ENCODE measurements at regions not wholly inside any gene's neighbourhood (a gene's known extent, or its start where the extent isn't known, plus 50 kb on each side); places are given as distances from the start of the nearest gene placed in this dataset.

GRCh38 chr4:126047114-126047513 lies 732.4 kb downstream of the FAT4 start:
- H3K4me1 ChIP-seq (ENCODE audit: control insufficient read depth in 1 of 2, insufficient read depth in 2 of 2, low read length in 2 of 2): peaks cover 0 to 2% of the 10 kb centered on the region in 2 donors
- intact Hi-C loops (cut with DNase I): no loop called here
- no peak overlapping the region for H3K4me3 ChIP-seq (ENCODE audit: low read length in 2 of 2)
- no peak for DNase-seq
- no peaks in the 10 kb centered on the region for H3K36me3 ChIP-seq (ENCODE audit: control insufficient read depth in 1 of 2, insufficient read depth in 2 of 2, low read length in 1 of 2)
- ATAC-seq (ENCODE audit: low FRiP score): no peak
- H3K27me3 ChIP-seq (ENCODE audit: control insufficient read depth in 1 of 2, insufficient read depth in 2 of 2, low read length in 1 of 2): no peaks in the 10 kb centered on the region
- no peak overlapping the region for H3K27ac ChIP-seq (ENCODE audit: low read depth in 1 of 2, low read length in 2 of 2)
- WGBS, 2 donors: 90 to 93% methylated on average over 1 of the region's 1 CpG
- H3K9me3 ChIP-seq (ENCODE audit: control insufficient read depth, low read length): peaks cover 1% of the 10 kb centered on the region

- Histone ChIP-seq H3K27me3 (ENCODE audit: control insufficient read depth in 1 of 2, insufficient read depth in 2 of 2, low read length in 1 of 2) (no peaks in the 10 kb centered on the region), H3K27ac (ENCODE audit: low read depth in 1 of 2, low read length in 2 of 2) (no peak overlapping the region), H3K36me3 (ENCODE audit: control insufficient read depth in 1 of 2, insufficient read depth in 2 of 2, low read length in 1 of 2) (no peaks in the 10 kb centered on the region), H3K9me3 (ENCODE audit: control insufficient read depth, low read length) (no peaks in the 10 kb centered on the region), H3K4me1 (ENCODE audit: control insufficient read depth in 1 of 2, insufficient read depth in 2 of 2, low read length in 2 of 2) (peaks cover 0 to 2% of the 10 kb centered on the region in 2 donors), H3K4me3 (ENCODE audit: low read length in 2 of 2) (no peak overlapping the region)
- ATAC-seq (ENCODE audit: low FRiP score) (peak; percentile 74), DNase-seq (no peak)
- intact Hi-C loops (cut with DNase I): no loop called here
- WGBS, 2 donors: 0 to 2% methylated on average over 1 of the region's 1 CpG
Measured at GRCh38 chr4:126051689-126052424, 737.1 kb downstream of the FAT4 start.

- 33 to 43% methylated on average over 2 of the region's 2 CpGs for WGBS, 2 donors
- Histone ChIP-seq H3K27ac (ENCODE audit: low read depth in 1 of 2, low read length in 2 of 2) (no peak overlapping the region), H3K9me3 (ENCODE audit: control insufficient read depth, low read length) (no peaks in the 10 kb centered on the region), H3K4me3 (ENCODE audit: low read length in 2 of 2) (no peak overlapping the region), H3K4me1 (ENCODE audit: control insufficient read depth in 1 of 2, insufficient read depth in 2 of 2, low read length in 2 of 2) (peaks cover 0 to 2% of the 10 kb centered on the region in 2 donors), H3K27me3 (ENCODE audit: control insufficient read depth in 1 of 2, insufficient read depth in 2 of 2, low read length in 1 of 2) (no peaks in the 10 kb centered on the region), H3K36me3 (ENCODE audit: control insufficient read depth in 1 of 2, insufficient read depth in 2 of 2, low read length in 1 of 2) (no peaks in the 10 kb centered on the region)
- ATAC-seq (ENCODE audit: low FRiP score): no peak
- no peak for DNase-seq
- intact Hi-C loops (cut with DNase I): no loop called here
Measured at GRCh38 chr4:126056116-126056650, 741.4 kb downstream of the FAT4 start.

- H3K36me3 ChIP-seq (ENCODE audit: control insufficient read depth in 1 of 2, insufficient read depth in 2 of 2, low read length in 1 of 2): no peaks in the 10 kb centered on the region
- H3K9me3 ChIP-seq (ENCODE audit: control insufficient read depth, low read length): no peaks in the 10 kb centered on the region
- DNase-seq (no peak), ATAC-seq (ENCODE audit: low FRiP score) (no peak)
- intact Hi-C loops (cut with DNase I): no loop called here
- H3K27me3 ChIP-seq (ENCODE audit: control insufficient read depth in 1 of 2, insufficient read depth in 2 of 2, low read length in 1 of 2): no peaks in the 10 kb centered on the region
- no peak overlapping the region for H3K4me3 ChIP-seq (ENCODE audit: low read length in 2 of 2)
- no peaks in the 10 kb centered on the region for H3K4me1 ChIP-seq (ENCODE audit: control insufficient read depth in 1 of 2, insufficient read depth in 2 of 2, low read length in 2 of 2)
- no peak overlapping the region for H3K27ac ChIP-seq (ENCODE audit: low read depth in 1 of 2, low read length in 2 of 2)
Measured at GRCh38 chr4:126057371-126057770, 742.6 kb downstream of the FAT4 start.

GRCh38 chr4:126058596-126058995 lies 743.8 kb downstream of the FAT4 start:
- DNase-seq: no peak
- Histone ChIP-seq H3K36me3 (ENCODE audit: control insufficient read depth in 1 of 2, insufficient read depth in 2 of 2, low read length in 1 of 2) (no peaks in the 10 kb centered on the region), H3K27ac (ENCODE audit: low read depth in 1 of 2, low read length in 2 of 2) (no peak overlapping the region), H3K4me1 (ENCODE audit: control insufficient read depth in 1 of 2, insufficient read depth in 2 of 2, low read length in 2 of 2) (no peaks in the 10 kb centered on the region), H3K9me3 (ENCODE audit: control insufficient read depth, low read length) (no peaks in the 10 kb centered on the region), H3K27me3 (ENCODE audit: control insufficient read depth in 1 of 2, insufficient read depth in 2 of 2, low read length in 1 of 2) (no peaks in the 10 kb centered on the region), H3K4me3 (ENCODE audit: low read length in 2 of 2) (no peak overlapping the region)
- 96 to 97% methylated on average over 2 of the region's 2 CpGs for WGBS, 2 donors
- intact Hi-C loops (cut with DNase I): no loop called here
- no peak for ATAC-seq (ENCODE audit: low FRiP score)

- Histone ChIP-seq H3K9me3 (ENCODE audit: control insufficient read depth, low read length) (no peaks in the 10 kb centered on the region), H3K36me3 (ENCODE audit: control insufficient read depth in 1 of 2, insufficient read depth in 2 of 2, low read length in 1 of 2) (no peaks in the 10 kb centered on the region), H3K27ac (ENCODE audit: low read depth in 1 of 2, low read length in 2 of 2) (no peak overlapping the region), H3K27me3 (ENCODE audit: control insufficient read depth in 1 of 2, insufficient read depth in 2 of 2, low read length in 1 of 2) (no peaks in the 10 kb centered on the region), H3K4me1 (ENCODE audit: control insufficient read depth in 1 of 2, insufficient read depth in 2 of 2, low read length in 2 of 2) (no peaks in the 10 kb centered on the region), H3K4me3 (ENCODE audit: low read length in 2 of 2) (no peak overlapping the region)
- 98 to 99% methylated on average over 4 of the region's 4 CpGs for WGBS, 2 donors
- ATAC-seq (ENCODE audit: low FRiP score): no peak
- DNase-seq: no peak
- intact Hi-C loops (cut with DNase I): no loop called here
Measured at GRCh38 chr4:126061655-126062054, 746.9 kb downstream of the FAT4 start.

GRCh38 chr4:126065016-126065415 lies 750.3 kb downstream of the FAT4 start:
- Histone ChIP-seq H3K27me3 (ENCODE audit: control insufficient read depth in 1 of 2, insufficient read depth in 2 of 2, low read length in 1 of 2) (no peaks in the 10 kb centered on the region), H3K9me3 (ENCODE audit: control insufficient read depth, low read length) (no peaks in the 10 kb centered on the region), H3K4me1 (ENCODE audit: control insufficient read depth in 1 of 2, insufficient read depth in 2 of 2, low read length in 2 of 2) (no peaks in the 10 kb centered on the region), H3K4me3 (ENCODE audit: low read length in 2 of 2) (no peak overlapping the region), H3K36me3 (ENCODE audit: control insufficient read depth in 1 of 2, insufficient read depth in 2 of 2, low read length in 1 of 2) (no peaks in the 10 kb centered on the region), H3K27ac (ENCODE audit: low read depth in 1 of 2, low read length in 2 of 2) (no peak overlapping the region)
- ATAC-seq (ENCODE audit: low FRiP score) (no peak), DNase-seq (no peak)
- intact Hi-C loops (cut with DNase I): no loop called here

GRCh38 chr4:126071346-126072333 lies 756.9 kb downstream of the FAT4 start:
- Histone ChIP-seq H3K27me3 (ENCODE audit: control insufficient read depth in 1 of 2, insufficient read depth in 2 of 2, low read length in 1 of 2) (no peaks in the 10 kb centered on the region), H3K9me3 (ENCODE audit: control insufficient read depth, low read length) (no peaks in the 10 kb centered on the region), H3K4me3 (ENCODE audit: low read length in 2 of 2) (no peak overlapping the region), H3K4me1 (ENCODE audit: control insufficient read depth in 1 of 2, insufficient read depth in 2 of 2, low read length in 2 of 2) (no peaks in the 10 kb centered on the region), H3K27ac (ENCODE audit: low read depth in 1 of 2, low read length in 2 of 2) (no peak overlapping the region), H3K36me3 (ENCODE audit: control insufficient read depth in 1 of 2, insufficient read depth in 2 of 2, low read length in 1 of 2) (no peaks in the 10 kb centered on the region)
- intact Hi-C loops (cut with DNase I): no loop called here
- ATAC-seq (ENCODE audit: low FRiP score): peak; percentile 60
- 7 to 8% methylated on average over 4 of the region's 4 CpGs for WGBS, 2 donors
- DNase-seq: no peak
